HG03432 (cell line): ENCODE measurements at regions not wholly inside any gene's neighbourhood (a gene's known extent, or its start where the extent isn't known, plus 50 kb on each side); places are given as distances from the start of the nearest gene placed in this dataset.
"Not testable (repeated sequence)": the region's sequence is repeated elsewhere in the genome, so short reads cannot be mapped to it uniquely, and the experiment has no call there.

Experiments
- ATAC-seq: cut with Tn5 transposase; IDR thresholded peaks from one replicate; pipeline ENCODE4 v1.9.1; 2021; ENCODE audit warnings: mild to moderate bottlenecking, moderate library complexity; ENCODE audit not compliant: unreplicated experiment

GRCh38 chr7:112938863-112939573 lies 147.6 kb downstream of the GPR85 start:
- no peak for ATAC-seq

GRCh38 chr7:112937651-112938415 lies 147.6 kb upstream of the TMEM168 start:
- ATAC-seq, result no peak

- ATAC-seq, result no peak
These were observed 143.4 kb upstream of the TMEM168 start for GRCh38 chr7:112933598-112933997.

GRCh38 chr7:112930787-112931186 lies 140.6 kb upstream of the TMEM168 start:
- no peak for ATAC-seq

- ATAC-seq, result no peak
These were observed 139.2 kb upstream of the TMEM168 start for GRCh38 chr7:112929421-112929820.

- ATAC-seq, result no peak
These were observed 135.8 kb upstream of the TMEM168 start for GRCh38 chr7:112926018-112926417.

GRCh38 chr7:112922546-112922945 lies 132.4 kb upstream of the TMEM168 start:
- ATAC-seq, result not testable (repeated sequence)

- not testable (repeated sequence) for ATAC-seq
These were observed 126.2 kb upstream of the TMEM168 start for GRCh38 chr7:112916431-112916830.

- ATAC-seq, result no peak
These were observed 117.9 kb upstream of the TMEM168 start for GRCh38 chr7:112908086-112908485.

- no peak for ATAC-seq
These were observed 117.5 kb upstream of the TMEM168 start for GRCh38 chr7:112907658-112908057.

- no peak for ATAC-seq
These were observed 115.8 kb upstream of the TMEM168 start for GRCh38 chr7:112905950-112906349.

GRCh38 chr7:112905413-112905812 lies 115.2 kb upstream of the TMEM168 start:
- no peak for ATAC-seq

GRCh38 chr7:112898432-112899290 lies 108.5 kb upstream of the TMEM168 start:
- peak; percentile 88 for ATAC-seq

GRCh38 chr7:112897839-112898431 lies 107.7 kb upstream of the TMEM168 start:
- ATAC-seq, result peak; percentile 12

- ATAC-seq, result no peak
These were observed 105.9 kb upstream of the TMEM168 start for GRCh38 chr7:112896026-112896601.

GRCh38 chr7:112892263-112892662 lies 102.1 kb upstream of the TMEM168 start:
- ATAC-seq, result no peak

GRCh38 chr7:112891698-112892097 lies 101.5 kb upstream of the TMEM168 start:
- ATAC-seq, result no peak

GRCh38 chr7:112889834-112890438 lies 99.7 kb upstream of the TMEM168 start:
- no peak for ATAC-seq

GRCh38 chr7:112889268-112889667 lies 99.1 kb upstream of the TMEM168 start:
- no peak for ATAC-seq

- ATAC-seq, result no peak
These were observed 98.6 kb upstream of the TMEM168 start for GRCh38 chr7:112888781-112889180.
